ENCODE measurements at regions not wholly inside any gene's neighbourhood (a gene's known extent, or its start where the extent isn't known, plus 50 kb on each side); places are given as distances from the start of the nearest gene placed in this dataset.

DNA sequence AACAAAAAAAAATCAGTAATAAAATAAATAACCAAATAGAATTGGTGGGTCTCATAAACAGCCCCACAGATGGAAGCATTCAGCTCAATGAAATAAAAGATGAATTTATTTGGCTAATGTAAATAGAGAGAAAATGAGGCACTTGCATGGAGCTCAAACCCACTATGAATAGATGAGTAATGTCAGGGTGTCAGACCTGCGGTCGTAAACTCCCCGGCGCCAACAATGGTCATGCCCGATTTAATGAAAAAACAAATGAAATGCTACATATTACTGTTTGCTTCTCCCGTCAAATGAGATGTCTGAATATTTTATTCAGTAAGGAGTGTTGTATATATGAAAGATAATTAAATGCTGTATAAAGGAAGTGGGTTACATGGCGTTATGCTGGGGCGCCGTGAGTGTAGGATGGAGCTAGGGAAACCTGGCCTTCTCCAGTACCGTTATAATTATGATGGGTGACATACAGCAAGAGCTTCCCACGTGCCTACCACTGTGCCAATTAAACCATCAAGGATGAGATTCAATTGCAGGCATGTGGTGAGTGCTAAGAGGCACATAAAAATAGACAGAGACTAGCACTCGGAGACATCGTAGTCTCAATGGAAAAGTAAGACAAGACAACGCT lies 648.1 kb downstream of the BCL11B start:
- TF ChIP-seq, protein P1, sequence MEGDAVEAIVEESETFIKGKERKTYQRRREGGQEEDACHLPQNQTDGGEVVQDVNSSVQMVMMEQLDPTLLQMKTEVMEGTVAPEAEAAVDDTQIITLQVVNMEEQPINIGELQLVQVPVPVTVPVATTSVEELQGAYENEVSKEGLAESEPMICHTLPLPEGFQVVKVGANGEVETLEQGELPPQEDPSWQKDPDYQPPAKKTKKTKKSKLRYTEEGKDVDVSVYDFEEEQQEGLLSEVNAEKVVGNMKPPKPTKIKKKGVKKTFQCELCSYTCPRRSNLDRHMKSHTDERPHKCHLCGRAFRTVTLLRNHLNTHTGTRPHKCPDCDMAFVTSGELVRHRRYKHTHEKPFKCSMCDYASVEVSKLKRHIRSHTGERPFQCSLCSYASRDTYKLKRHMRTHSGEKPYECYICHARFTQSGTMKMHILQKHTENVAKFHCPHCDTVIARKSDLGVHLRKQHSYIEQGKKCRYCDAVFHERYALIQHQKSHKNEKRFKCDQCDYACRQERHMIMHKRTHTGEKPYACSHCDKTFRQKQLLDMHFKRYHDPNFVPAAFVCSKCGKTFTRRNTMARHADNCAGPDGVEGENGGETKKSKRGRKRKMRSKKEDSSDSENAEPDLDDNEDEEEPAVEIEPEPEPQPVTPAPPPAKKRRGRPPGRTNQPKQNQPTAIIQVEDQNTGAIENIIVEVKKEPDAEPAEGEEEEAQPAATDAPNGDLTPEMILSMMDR (conservative IDR thresholded peaks at IDR 0.05 in 1 of 2, IDR thresholded peaks at IDR 0.05 in 1 of 2; ENCODE audit: extremely low read depth in 1 of 2, insufficient read depth in 1 of 2, low read depth in 1 of 2, low read length in 2 of 2): no peak
- TF ChIP-seq EZH2 (IDR thresholded peaks at IDR 0.05; ENCODE audit: borderline replicate concordance, low read length): no peak

Data from mammary epithelial cell (primary cell).